HG03432 (cell line): ENCODE measurements at regions not wholly inside any gene's neighbourhood (a gene's known extent, or its start where the extent isn't known, plus 50 kb on each side); places are given as distances from the start of the nearest gene placed in this dataset.
"Not testable (repeated sequence)": the region's sequence is repeated elsewhere in the genome, so short reads cannot be mapped to it uniquely, and the experiment has no call there.

ENCODE experiments used
- ATAC-seq: cut with Tn5 transposase; IDR thresholded peaks from one replicate; pipeline ENCODE4 v1.9.1; 2021; ENCODE audit warnings: mild to moderate bottlenecking, moderate library complexity; ENCODE audit not compliant: unreplicated experiment

GRCh38 chr4:1531683-1532548 lies 125.7 kb upstream of the NKX1-1 start:
- ATAC-seq, result no peak

GRCh38 chr4:1530356-1530755 lies 124.1 kb upstream of the NKX1-1 start:
- ATAC-seq, result no peak

- no peak for ATAC-seq
Measured at GRCh38 chr4:1524761-1525160, 118.5 kb upstream of the NKX1-1 start.

- ATAC-seq, result no peak
Measured at GRCh38 chr4:1523907-1524636, 117.8 kb upstream of the NKX1-1 start.

- no peak for ATAC-seq
Measured at GRCh38 chr4:1523506-1523905, 117.3 kb upstream of the NKX1-1 start.

- no peak for ATAC-seq
Measured at GRCh38 chr4:1523033-1523432, 116.8 kb upstream of the NKX1-1 start.

- ATAC-seq, result no peak
Measured at GRCh38 chr4:1522606-1523005, 116.4 kb upstream of the NKX1-1 start.

- ATAC-seq, result no peak
Measured at GRCh38 chr4:1521821-1522361, 115.6 kb upstream of the NKX1-1 start.

GRCh38 chr4:1520795-1521576 lies 114.7 kb upstream of the NKX1-1 start:
- not testable (repeated sequence) for ATAC-seq

- no peak for ATAC-seq
Measured at GRCh38 chr4:1519787-1520661, 113.8 kb upstream of the NKX1-1 start.

- no peak for ATAC-seq
Measured at GRCh38 chr4:1518997-1519700, 112.9 kb upstream of the NKX1-1 start.

GRCh38 chr4:1517592-1518411 lies 111.6 kb upstream of the NKX1-1 start:
- no peak for ATAC-seq

- no peak for ATAC-seq
Measured at GRCh38 chr4:1516881-1517480, 110.7 kb upstream of the NKX1-1 start.

- ATAC-seq, result no peak
Measured at GRCh38 chr4:1516261-1516660, 110.0 kb upstream of the NKX1-1 start.

GRCh38 chr4:1515763-1516162 lies 109.5 kb upstream of the NKX1-1 start:
- ATAC-seq, result no peak

- no peak for ATAC-seq
Measured at GRCh38 chr4:1515156-1515555, 108.9 kb upstream of the NKX1-1 start.

- ATAC-seq, result no peak
Measured at GRCh38 chr4:1514612-1515011, 108.4 kb upstream of the NKX1-1 start.

GRCh38 chr4:1513936-1514483 lies 107.8 kb upstream of the NKX1-1 start:
- ATAC-seq, result no peak
